Fibroblast of villous mesenchyme (primary cell): ENCODE measurements at regions not wholly inside any gene's neighbourhood (a gene's known extent, or its start where the extent isn't known, plus 50 kb on each side); places are given as distances from the start of the nearest gene placed in this dataset.
A peak's percentile ranks its signal among the peaks of the same experiment; 100 is the strongest.

Source experiments
- DNase-seq: peaks from one replicate; pipeline ENCODE4 v3.0.0-alpha.2; 2010; ENCODE audit warnings: low read depth
- H3K4me3 ChIP-seq: 2 replicates; pipeline ENCODE4 v1.5.1; 2011; ENCODE audit warnings: low read depth, mild to moderate bottlenecking, low read length
- CTCF ChIP-seq: IDR thresholded peaks from 2 replicates; pipeline ENCODE4 v1.5.1; 2012; ENCODE audit warnings: low read depth, mild to moderate bottlenecking, low read length; ENCODE audit not compliant: insufficient read depth

DNA sequence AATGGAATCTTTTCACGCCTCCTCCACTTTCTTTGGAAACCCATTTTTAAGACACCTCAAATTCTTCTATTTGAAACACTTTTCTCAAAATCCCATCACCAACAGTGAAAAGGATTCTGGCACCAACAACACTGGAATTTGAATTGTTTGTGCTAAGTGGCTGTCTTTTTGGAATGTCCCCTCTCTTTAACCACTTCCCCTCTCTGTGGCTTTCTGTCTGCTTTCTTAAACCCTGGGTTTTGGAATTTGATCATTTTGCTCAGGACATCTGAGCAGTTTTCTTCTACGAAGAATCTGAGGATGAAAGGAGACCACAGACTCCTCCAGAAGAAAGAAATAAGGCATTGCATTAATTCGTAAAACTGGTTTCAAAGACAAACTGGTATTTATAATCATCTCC lies 89.0 kb downstream of the MXRA5 start:
- TF ChIP-seq CTCF: no peak
- DNase-seq: no peak
- H3K4me3 ChIP-seq: no peak overlapping the region

DNA sequence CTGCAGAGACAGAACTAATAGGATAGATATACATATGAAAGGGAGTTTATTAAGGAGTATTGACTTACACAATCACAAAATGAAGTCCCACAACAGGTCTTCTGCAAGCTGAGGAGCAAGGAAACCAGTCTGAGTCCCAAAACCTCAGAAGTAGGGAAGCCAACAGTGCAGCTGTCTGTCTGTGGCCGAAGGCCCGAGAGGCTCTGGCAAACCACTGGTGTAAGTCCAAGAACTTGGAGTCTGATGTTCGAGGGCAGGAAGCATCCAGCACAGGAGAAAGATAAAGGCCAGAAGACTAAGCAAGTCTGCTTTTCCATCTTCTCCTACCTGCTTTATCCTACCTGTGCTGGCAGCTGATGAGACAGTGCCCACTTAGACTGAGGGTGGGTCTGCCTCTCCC lies 89.6 kb downstream of the MXRA5 start:
- TF ChIP-seq CTCF: no peak
- no peak for DNase-seq
- H3K4me3 ChIP-seq: no peak overlapping the region

GRCh38 chrX:3252744-3253143 lies 93.7 kb downstream of the MXRA5 start:
- H3K4me3 ChIP-seq: no peak overlapping the region
- no peak for TF ChIP-seq CTCF

GRCh38 chrX:3250966-3251365 lies 95.5 kb downstream of the MXRA5 start:
- no peak for TF ChIP-seq CTCF
- no peak overlapping the region for H3K4me3 ChIP-seq
- peak; percentile 37 for DNase-seq

More at GRCh38 chrX:3252744-3253143, 93.7 kb downstream of the MXRA5 start:
- DNase-seq: no peak

GRCh38 chrX:3244955-3245354 lies 101.5 kb downstream of the MXRA5 start:
- no peak for DNase-seq
- no peak overlapping the region for H3K4me3 ChIP-seq
- TF ChIP-seq CTCF: no peak

DNA sequence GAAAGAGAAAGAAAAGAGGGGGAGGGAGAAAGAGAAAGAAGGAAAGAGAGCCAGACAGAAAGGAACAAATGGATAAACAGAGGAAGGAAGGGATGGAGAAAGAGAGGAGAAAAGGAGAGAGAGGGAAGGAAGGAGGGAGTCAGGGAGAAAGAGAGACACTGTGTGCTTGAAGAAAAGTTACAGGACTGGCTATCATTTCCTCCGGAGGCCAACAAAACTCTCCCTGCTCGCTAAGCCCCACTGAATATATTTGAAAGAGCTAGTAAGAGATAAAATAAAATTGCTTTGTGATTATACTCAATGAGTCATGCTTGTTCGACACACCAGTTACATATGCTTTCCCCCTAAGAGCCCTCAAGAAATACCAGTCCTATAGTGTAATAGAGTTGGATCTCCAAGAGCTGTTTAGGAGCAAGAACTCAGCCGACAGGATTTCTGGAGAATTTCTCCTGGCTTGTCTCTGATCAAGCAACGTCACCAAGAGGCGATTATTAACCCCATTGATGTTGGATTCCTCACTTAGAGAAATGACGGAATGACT lies 102.2 kb downstream of the MXRA5 start:
- peak; percentile 79 for DNase-seq
- H3K4me3 ChIP-seq: peak overlapping the region; percentile 15
- TF ChIP-seq CTCF: no peak

DNA sequence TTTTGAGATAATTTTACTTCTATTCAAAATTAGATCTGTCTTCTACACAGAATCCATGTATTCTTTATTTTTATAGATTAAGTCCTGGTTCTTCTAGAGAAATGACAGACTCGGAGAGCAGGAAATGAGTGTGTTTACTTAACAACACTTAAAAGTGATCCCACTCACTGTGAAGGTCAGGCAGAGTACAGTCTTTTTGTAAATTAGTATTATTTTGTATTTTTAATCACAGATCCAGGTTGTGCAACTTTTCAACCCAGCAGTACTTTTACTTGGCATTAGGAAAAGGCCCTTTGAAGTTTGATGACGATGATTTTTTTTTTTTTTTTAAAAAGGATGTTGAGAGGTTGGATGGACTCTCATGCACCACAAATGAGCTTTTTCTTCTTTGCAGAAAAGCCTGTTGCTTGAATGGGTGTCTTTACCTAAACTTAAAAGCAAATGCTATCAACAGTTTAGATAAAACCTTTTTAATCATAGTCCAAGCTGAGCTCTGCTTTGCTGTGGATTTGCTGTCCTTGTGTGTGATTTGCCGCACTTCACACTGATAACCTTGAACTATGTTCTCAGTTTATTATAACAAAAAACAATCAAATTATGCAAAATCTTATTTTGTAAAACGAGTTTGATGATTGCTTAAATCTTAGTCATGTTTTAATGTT lies 114.1 kb downstream of the MXRA5 start:
- TF ChIP-seq CTCF: no peak
- DNase-seq: peak; percentile 23
- no peak overlapping the region for H3K4me3 ChIP-seq
